ENCODE measurements at regions not wholly inside any gene's neighbourhood (a gene's known extent, or its start where the extent isn't known, plus 50 kb on each side); places are given as distances from the start of the nearest gene placed in this dataset.

DNA sequence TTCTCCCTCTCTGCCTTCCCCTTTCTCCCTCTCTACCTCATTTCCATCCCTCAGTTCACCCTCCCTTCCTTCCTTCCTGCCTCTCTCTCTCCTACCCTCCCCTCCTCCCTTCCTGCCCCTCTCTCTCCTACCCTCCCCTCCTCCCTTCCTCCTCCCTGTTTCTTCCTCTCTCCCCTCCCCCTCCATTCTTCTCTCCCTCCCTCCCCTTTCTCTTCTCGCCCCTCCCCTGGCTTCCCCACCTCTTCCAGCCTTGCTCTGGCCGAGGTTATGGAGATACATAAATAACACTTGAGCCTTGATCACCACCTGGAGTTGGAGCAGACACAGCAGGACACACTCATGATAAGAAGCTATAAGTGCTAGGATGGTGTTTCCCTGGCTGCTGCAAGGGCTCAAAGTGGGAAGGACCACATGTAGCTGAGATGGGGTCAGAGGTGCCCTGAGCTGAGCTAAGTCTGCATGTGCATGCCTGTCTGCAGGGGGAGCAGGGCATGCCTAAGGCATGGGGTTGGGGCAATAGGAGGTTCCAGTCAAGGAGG is 326.1 kb upstream of the HS6ST1 start:
- TF ChIP-seq, protein P1, sequence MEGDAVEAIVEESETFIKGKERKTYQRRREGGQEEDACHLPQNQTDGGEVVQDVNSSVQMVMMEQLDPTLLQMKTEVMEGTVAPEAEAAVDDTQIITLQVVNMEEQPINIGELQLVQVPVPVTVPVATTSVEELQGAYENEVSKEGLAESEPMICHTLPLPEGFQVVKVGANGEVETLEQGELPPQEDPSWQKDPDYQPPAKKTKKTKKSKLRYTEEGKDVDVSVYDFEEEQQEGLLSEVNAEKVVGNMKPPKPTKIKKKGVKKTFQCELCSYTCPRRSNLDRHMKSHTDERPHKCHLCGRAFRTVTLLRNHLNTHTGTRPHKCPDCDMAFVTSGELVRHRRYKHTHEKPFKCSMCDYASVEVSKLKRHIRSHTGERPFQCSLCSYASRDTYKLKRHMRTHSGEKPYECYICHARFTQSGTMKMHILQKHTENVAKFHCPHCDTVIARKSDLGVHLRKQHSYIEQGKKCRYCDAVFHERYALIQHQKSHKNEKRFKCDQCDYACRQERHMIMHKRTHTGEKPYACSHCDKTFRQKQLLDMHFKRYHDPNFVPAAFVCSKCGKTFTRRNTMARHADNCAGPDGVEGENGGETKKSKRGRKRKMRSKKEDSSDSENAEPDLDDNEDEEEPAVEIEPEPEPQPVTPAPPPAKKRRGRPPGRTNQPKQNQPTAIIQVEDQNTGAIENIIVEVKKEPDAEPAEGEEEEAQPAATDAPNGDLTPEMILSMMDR (conservative IDR thresholded peaks at IDR 0.05; ENCODE audit: low read depth, low read length): no peak
- TF ChIP-seq EZH2 (IDR thresholded peaks at IDR 0.05; ENCODE audit: low read length, unreplicated experiment): no peak
